HL-60 (cell line): ENCODE measurements at regions not wholly inside any gene's neighbourhood (a gene's known extent, or its start where the extent isn't known, plus 50 kb on each side); places are given as distances from the start of the nearest gene placed in this dataset.

Source experiments
- DNase-seq, 2 experiments: peaks; one replicate each; pipeline ENCODE4 v3.0.0-alpha.2; 2010 to 2020; ENCODE audit warnings: low read depth in 1 of 2, low spot score in 1 of 2
- H3K27ac ChIP-seq: fragments of 250-450 bp; sonication (Bioruptor Pico); replicated peaks from 2 replicates; pipeline ENCODE4 v1.5.1; 2020; ENCODE audit warnings: mild to moderate bottlenecking, moderate library complexity
- H3K27me3 ChIP-seq: fragments of 250-450 bp; sonication (Bioruptor Pico); 2 replicates; pipeline ENCODE4 v1.5.1; 2021; ENCODE audit warnings: mild to moderate bottlenecking, moderate library complexity; ENCODE audit not compliant: insufficient read depth, poor library complexity, severe bottlenecking
- H3K4me3 ChIP-seq: replicated peaks from 2 replicates; pipeline ENCODE4 v1.5.1; 2011; ENCODE audit warnings: mild to moderate bottlenecking, control low read depth, low read length; ENCODE audit not compliant: insufficient read depth
- CTCF ChIP-seq: IDR thresholded peaks from one replicate; pipeline ENCODE4 v1.5.1; 2011; ENCODE audit warnings: low read length, control low read depth, inconsistent platforms; ENCODE audit not compliant: insufficient read depth
- GABPA ChIP-seq: IDR thresholded peaks from 2 replicates; pipeline ENCODE4 v1.6.1; 2012; ENCODE audit warnings: low read depth
- POLR2AphosphoS5 ChIP-seq: IDR thresholded peaks from 2 replicates; pipeline ENCODE4 v1.6.1; 2012; ENCODE audit warnings: low read depth
- SPI1 ChIP-seq: IDR thresholded peaks from 2 replicates; pipeline ENCODE4 v1.6.1; 2012; ENCODE audit warnings: low read depth, mild to moderate bottlenecking, borderline replicate concordance
- TF ChIP-seq, protein P1 (sequence below): IDR thresholded peaks from 2 replicates; pipeline ENCODE4 v1.6.1; 2012; ENCODE audit warnings: low read depth; ENCODE audit not compliant: insufficient replicate concordance

DNA sequence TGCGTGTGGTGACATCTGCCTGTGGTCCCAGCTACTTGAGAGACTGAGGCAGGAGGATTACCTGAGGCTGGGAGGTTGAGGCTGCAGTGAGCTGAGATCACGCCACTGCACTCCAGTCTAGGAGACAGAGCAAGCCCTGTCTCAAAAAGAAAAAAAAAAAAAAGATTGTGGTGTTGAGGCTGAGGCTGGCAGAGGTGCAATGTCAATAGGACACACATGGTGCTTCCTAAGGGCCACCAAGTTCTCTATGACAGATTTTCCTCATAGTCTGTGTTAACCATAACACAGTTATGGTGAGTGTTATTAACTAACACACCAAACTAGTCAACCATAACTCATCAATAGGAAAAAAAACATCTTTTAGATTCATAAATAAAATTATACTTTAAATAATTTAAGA, 494.4 kb downstream of the TMX3 start:
- Histone ChIP-seq H3K27me3 (no peaks in the 10 kb centered on the region), H3K4me3 (no peak overlapping the region), H3K27ac (no peak overlapping the region)
- TF ChIP-seq, protein P1, sequence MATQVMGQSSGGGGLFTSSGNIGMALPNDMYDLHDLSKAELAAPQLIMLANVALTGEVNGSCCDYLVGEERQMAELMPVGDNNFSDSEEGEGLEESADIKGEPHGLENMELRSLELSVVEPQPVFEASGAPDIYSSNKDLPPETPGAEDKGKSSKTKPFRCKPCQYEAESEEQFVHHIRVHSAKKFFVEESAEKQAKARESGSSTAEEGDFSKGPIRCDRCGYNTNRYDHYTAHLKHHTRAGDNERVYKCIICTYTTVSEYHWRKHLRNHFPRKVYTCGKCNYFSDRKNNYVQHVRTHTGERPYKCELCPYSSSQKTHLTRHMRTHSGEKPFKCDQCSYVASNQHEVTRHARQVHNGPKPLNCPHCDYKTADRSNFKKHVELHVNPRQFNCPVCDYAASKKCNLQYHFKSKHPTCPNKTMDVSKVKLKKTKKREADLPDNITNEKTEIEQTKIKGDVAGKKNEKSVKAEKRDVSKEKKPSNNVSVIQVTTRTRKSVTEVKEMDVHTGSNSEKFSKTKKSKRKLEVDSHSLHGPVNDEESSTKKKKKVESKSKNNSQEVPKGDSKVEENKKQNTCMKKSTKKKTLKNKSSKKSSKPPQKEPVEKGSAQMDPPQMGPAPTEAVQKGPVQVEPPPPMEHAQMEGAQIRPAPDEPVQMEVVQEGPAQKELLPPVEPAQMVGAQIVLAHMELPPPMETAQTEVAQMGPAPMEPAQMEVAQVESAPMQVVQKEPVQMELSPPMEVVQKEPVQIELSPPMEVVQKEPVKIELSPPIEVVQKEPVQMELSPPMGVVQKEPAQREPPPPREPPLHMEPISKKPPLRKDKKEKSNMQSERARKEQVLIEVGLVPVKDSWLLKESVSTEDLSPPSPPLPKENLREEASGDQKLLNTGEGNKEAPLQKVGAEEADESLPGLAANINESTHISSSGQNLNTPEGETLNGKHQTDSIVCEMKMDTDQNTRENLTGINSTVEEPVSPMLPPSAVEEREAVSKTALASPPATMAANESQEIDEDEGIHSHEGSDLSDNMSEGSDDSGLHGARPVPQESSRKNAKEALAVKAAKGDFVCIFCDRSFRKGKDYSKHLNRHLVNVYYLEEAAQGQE = no peak
- TF ChIP-seq SPI1 = no peak
- no peak for TF ChIP-seq CTCF
- no peak for TF ChIP-seq GABPA
- TF ChIP-seq POLR2AphosphoS5 = no peak
- no peak for DNase-seq

- DNase-seq = no peak
- Histone ChIP-seq H3K27ac (no peak overlapping the region), H3K4me3 (no peak overlapping the region), H3K27me3 (no peaks in the 10 kb centered on the region)
- TF ChIP-seq SPI1 = no peak
- no peak for TF ChIP-seq POLR2AphosphoS5
- no peak for TF ChIP-seq CTCF
- no peak for TF ChIP-seq GABPA
- TF ChIP-seq, protein P1 = no peak
Observed at GRCh38 chr18:68219872-68220271, 495.0 kb downstream of the TMX3 start.

DNA sequence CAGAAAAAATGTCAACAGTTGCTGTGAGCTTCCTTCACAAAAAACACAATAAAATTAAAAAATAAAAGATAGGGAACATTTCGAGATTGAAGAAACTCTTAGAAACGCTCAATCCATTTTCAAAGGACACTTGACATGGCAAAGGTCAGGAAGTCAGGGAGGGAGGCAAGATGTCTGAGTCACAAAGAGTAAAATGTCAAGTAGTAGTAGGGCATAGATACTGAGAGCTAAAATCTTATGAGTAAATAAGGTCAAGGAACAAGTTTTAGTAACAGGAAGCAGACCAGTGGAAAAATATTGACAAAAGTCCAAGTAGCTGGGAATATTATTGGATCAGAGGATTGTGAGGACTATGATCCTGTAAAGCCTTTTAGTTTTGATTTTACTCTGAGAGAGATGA, 495.6 kb downstream of the TMX3 start:
- no peak for DNase-seq
- TF ChIP-seq, protein P1 = no peak
- TF ChIP-seq SPI1 (no peak), CTCF (no peak), GABPA (no peak), POLR2AphosphoS5 (no peak)
- H3K27me3 ChIP-seq = no peaks in the 10 kb centered on the region

More for the DNA sequence above, 495.6 kb downstream of the TMX3 start:
- H3K27ac ChIP-seq = no peak overlapping the region
- H3K4me3 ChIP-seq = no peak overlapping the region
